KMS-11 (cell line): ENCODE measurements at regions not wholly inside any gene's neighbourhood (a gene's known extent, or its start where the extent isn't known, plus 50 kb on each side); places are given as distances from the start of the nearest gene placed in this dataset.

Source experiments
- H2AFZ ChIP-seq: fragments of 200-600 bp; sonication (generic); 2 replicates; pipeline ENCODE4 v1.6.1; 2016; ENCODE audit warnings: antibody characterized with exemption, mixed run types, low read depth
- H3K27ac ChIP-seq: fragments of 200-600 bp; sonication (generic); 2 replicates; pipeline ENCODE4 v1.6.1; 2016; ENCODE audit warnings: mild to moderate bottlenecking, mixed run types
- H3K27me3 ChIP-seq: fragments of 200-600 bp; sonication (generic); 2 replicates; pipeline ENCODE4 v1.6.1; 2017; ENCODE audit warnings: mild to moderate bottlenecking, low read depth, mixed run types, moderate library complexity; ENCODE audit not compliant: insufficient read depth
- H3K36me3 ChIP-seq: fragments of 200-600 bp; sonication (generic); 2 replicates; pipeline ENCODE4 v1.6.1; 2017; ENCODE audit warnings: mild to moderate bottlenecking, mixed run types; ENCODE audit not compliant: insufficient read depth
- H3K4me1 ChIP-seq: fragments of 200-600 bp; sonication (generic); 2 replicates; pipeline ENCODE4 v1.6.1; 2016; ENCODE audit warnings: mild to moderate bottlenecking, low read depth, mixed run types; ENCODE audit not compliant: poor library complexity, severe bottlenecking
- H3K4me2 ChIP-seq: fragments of 200-600 bp; sonication (generic); 2 replicates; pipeline ENCODE4 v1.7.0; 2016; ENCODE audit warnings: mild to moderate bottlenecking, mixed run types
- H3K4me3 ChIP-seq: fragments of 200-600 bp; sonication (generic); IDR thresholded peaks from 2 replicates; pipeline ENCODE4 v1.6.1; 2017; ENCODE audit warnings: low read depth, low read length, mixed read lengths; ENCODE audit not compliant: insufficient read depth
- H3K79me2 ChIP-seq: fragments of 200-600 bp; sonication (generic); 2 replicates; pipeline ENCODE4 v1.6.1; 2016; ENCODE audit warnings: low read depth, mixed run types; ENCODE audit not compliant: insufficient read depth
- H3K9ac ChIP-seq: fragments of 200-600 bp; sonication (generic); 2 replicates; pipeline ENCODE4 v1.6.1; 2016; ENCODE audit warnings: mild to moderate bottlenecking, mixed run types
- H4K20me1 ChIP-seq: fragments of 200-600 bp; sonication (generic); 2 replicates; pipeline ENCODE4 v1.6.1; 2016; ENCODE audit warnings: mild to moderate bottlenecking, mixed run types; ENCODE audit not compliant: insufficient read depth
- CTCF ChIP-seq: fragments of 200-600 bp; sonication (generic); conservative IDR thresholded peaks from 2 replicates; pipeline ENCODE4 v1.6.1; 2017; ENCODE audit warnings: low read depth, mild to moderate bottlenecking, antibody characterized with exemption, low read length, moderate library complexity, mixed read lengths

- H2AFZ ChIP-seq: no peak overlapping the region
- no peak overlapping the region for H3K9ac ChIP-seq
- no peak overlapping the region for H3K4me3 ChIP-seq
- no peaks in the 10 kb centered on the region for H3K27me3 ChIP-seq
- no peaks in the 10 kb centered on the region for H3K79me2 ChIP-seq
- H3K27ac ChIP-seq: no peak overlapping the region
- no peak overlapping the region for H3K4me2 ChIP-seq
- H4K20me1 ChIP-seq: no peaks in the 10 kb centered on the region
- no peaks in the 10 kb centered on the region for H3K36me3 ChIP-seq
- TF ChIP-seq CTCF: no peak
- H3K4me1 ChIP-seq: peaks cover 15% of the 10 kb centered on the region
Measured at GRCh38 chr2:158904627-158905177, 63.7 kb upstream of the TANC1 start.

GRCh38 chr2:158905341-158905740 is 63.1 kb upstream of the TANC1 start:
- Histone ChIP-seq H3K4me3 (no peak overlapping the region), H3K4me1 (peaks cover 15% of the 10 kb centered on the region), H3K27me3 (no peaks in the 10 kb centered on the region), H2AFZ (no peak overlapping the region), H3K79me2 (no peaks in the 10 kb centered on the region), H3K36me3 (no peaks in the 10 kb centered on the region), H3K27ac (no peak overlapping the region), H3K9ac (no peak overlapping the region), H4K20me1 (no peaks in the 10 kb centered on the region), H3K4me2 (no peak overlapping the region)
- TF ChIP-seq CTCF: no peak

- H3K27me3 ChIP-seq: no peaks in the 10 kb centered on the region
- no peaks in the 10 kb centered on the region for H3K79me2 ChIP-seq
- TF ChIP-seq CTCF: no peak
- no peak overlapping the region for H3K4me2 ChIP-seq
- H3K36me3 ChIP-seq: no peaks in the 10 kb centered on the region
- no peak overlapping the region for H3K27ac ChIP-seq
- no peak overlapping the region for H3K9ac ChIP-seq
- no peak overlapping the region for H3K4me3 ChIP-seq
- peaks cover 11% of the 10 kb centered on the region for H3K4me1 ChIP-seq
- no peak overlapping the region for H2AFZ ChIP-seq
- no peaks in the 10 kb centered on the region for H4K20me1 ChIP-seq
Measured at GRCh38 chr2:158905784-158906183, 62.7 kb upstream of the TANC1 start.

GRCh38 chr2:158907926-158908456 is 60.4 kb upstream of the TANC1 start:
- Histone ChIP-seq H3K9ac (no peak overlapping the region), H3K36me3 (no peaks in the 10 kb centered on the region), H3K27me3 (no peaks in the 10 kb centered on the region), H3K4me1 (no peaks in the 10 kb centered on the region), H3K27ac (no peak overlapping the region), H2AFZ (no peak overlapping the region), H3K79me2 (no peaks in the 10 kb centered on the region), H3K4me2 (no peak overlapping the region), H4K20me1 (no peaks in the 10 kb centered on the region), H3K4me3 (no peak overlapping the region)
- no peak for TF ChIP-seq CTCF
